Lung (tissue), 11 donors: ENCODE measurements at regions not wholly inside any gene's neighbourhood (a gene's known extent, or its start where the extent isn't known, plus 50 kb on each side); places are given as distances from the start of the nearest gene placed in this dataset.

Experiments
- ATAC-seq: fragments of 200-7000 bp; cut with Tn5 transposase; one replicate; pipeline ENCODE4 v1.9.1; 2020; ENCODE audit warnings: moderate number of reproducible peaks; ENCODE audit not compliant: insufficient read depth, low FRiP score
- DNase-seq, 3 donors: peaks; one replicate each; pipeline ENCODE4 v3.0.0-alpha.2; 2013 to 2017
- H3K27ac ChIP-seq, 2 donors: one replicate each; pipeline ENCODE4 v1.5.1; 2013; ENCODE audit warnings: mild to moderate bottlenecking in 2 of 2, moderate library complexity in 2 of 2, control low read depth in 1 of 2, inconsistent platforms in 1 of 2, low read depth in 1 of 2, low read length in 1 of 2
- H3K27me3 ChIP-seq, 3 donors: one replicate each; pipeline ENCODE4 v1.5.1; 2013; ENCODE audit warnings: low read length in 2 of 3; ENCODE audit not compliant: control insufficient read depth in 3 of 3, insufficient read depth in 3 of 3
- H3K36me3 ChIP-seq, 4 donors: one replicate each; pipeline ENCODE4 v1.5.1; 2013; ENCODE audit warnings: low read length in 4 of 4, mild to moderate bottlenecking in 1 of 4, moderate library complexity in 1 of 4; ENCODE audit not compliant: control insufficient read depth in 4 of 4, insufficient read depth in 4 of 4
- H3K4me1 ChIP-seq, 5 donors: one replicate each; pipeline ENCODE4 v1.5.1; 2013; ENCODE audit warnings: low read length in 5 of 5, mild to moderate bottlenecking in 2 of 5, moderate library complexity in 1 of 5; ENCODE audit not compliant: control insufficient read depth in 5 of 5, insufficient read depth in 5 of 5
- H3K4me3 ChIP-seq: one replicate; pipeline ENCODE4 v1.5.1; 2013; ENCODE audit warnings: mild to moderate bottlenecking, control low read depth, moderate library complexity
- H3K9ac ChIP-seq, 2 donors: one replicate each; pipeline ENCODE4 v1.5.1; 2013; ENCODE audit warnings: low read length in 2 of 2, control low read depth in 1 of 2; ENCODE audit not compliant: insufficient read depth in 1 of 2
- H3K9me3 ChIP-seq, 4 donors: one replicate each; pipeline ENCODE4 v1.5.1; 2013; ENCODE audit warnings: low read length in 3 of 4, mild to moderate bottlenecking in 1 of 4, moderate library complexity in 1 of 4; ENCODE audit not compliant: control insufficient read depth in 4 of 4, insufficient read depth in 3 of 4
- WGBS, 2 donors: extraction: QIAGEN DNeasy Blood & Tissue Kit; methylation state at CpG; one replicate each; pipeline ENCODE4 v1.1.7; 2013; 5-methylcytosine and 5-hydroxymethylcytosine counted together
- TF ChIP-seq, protein P1 (sequence below): IDR thresholded peaks from 2 replicates; pipeline ENCODE4 v1.5.1; 2012; ENCODE audit warnings: mild to moderate bottlenecking; ENCODE audit errors: control extremely low read depth, extremely low read depth
- donor health status: control.
- donor health status: control.
- donor health status: Bipolar disorder and iron deficiency.
- donor health status: healthy.
- donor health status: DM: yes; HTN: yes; CAD: no.

DNA sequence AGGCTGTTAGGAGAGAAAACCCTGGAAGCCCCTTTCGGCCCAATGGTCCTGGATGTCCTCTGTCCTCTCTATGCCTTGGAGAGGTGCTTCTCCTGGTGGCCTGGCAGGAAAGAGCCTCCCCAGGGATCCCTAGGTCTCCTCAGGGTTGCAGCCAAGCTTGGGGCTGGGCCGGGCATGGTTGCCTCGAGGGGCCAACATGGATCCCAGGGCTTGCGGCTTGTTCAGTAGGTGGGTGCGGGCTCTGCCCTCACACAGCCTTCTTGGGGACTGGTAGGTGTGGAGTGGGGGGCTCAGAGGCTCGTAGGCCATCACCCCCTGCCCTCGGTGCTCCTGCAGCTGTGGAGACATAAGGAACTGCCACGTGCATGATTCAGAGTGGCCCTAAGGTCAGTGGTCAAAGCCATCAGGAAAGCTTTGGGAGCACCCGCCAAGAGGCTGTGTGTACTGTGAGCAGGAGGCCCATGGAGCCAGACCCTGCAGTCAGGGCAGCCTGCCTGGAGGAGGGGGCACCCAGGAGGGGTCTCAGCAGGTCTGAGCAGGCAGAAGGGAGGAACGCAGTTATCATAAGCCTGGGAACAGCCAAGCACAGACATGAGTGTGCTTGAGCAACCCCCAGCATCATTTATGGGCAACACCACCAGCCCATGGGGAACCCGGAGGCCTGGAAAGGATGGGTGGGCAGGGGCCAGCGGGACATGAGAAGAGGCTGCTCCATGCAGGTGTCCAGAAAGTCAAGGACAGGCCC is 231.0 kb downstream of the GLI2 start:
- DNase-seq (no peak), ATAC-seq (no peak)
- Histone ChIP-seq H3K4me3 (no peak overlapping the region), H3K9ac (no peak overlapping the region), H3K36me3 (peaks cover 0 to 26% (median 12%) of the 10 kb centered on the region in 4 donors), H3K27me3 (peaks cover 0 to 4% (median 0%) of the 10 kb centered on the region in 3 donors), H3K9me3 (peaks cover 0 to 2% (median 0%) of the 10 kb centered on the region in 4 donors), H3K27ac (no peak overlapping the region), H3K4me1 (no peaks in the 10 kb centered on the region)
- WGBS, 2 donors, result 89 to 92% methylated on average over 12 of the region's 12 CpGs
- TF ChIP-seq, protein P1, sequence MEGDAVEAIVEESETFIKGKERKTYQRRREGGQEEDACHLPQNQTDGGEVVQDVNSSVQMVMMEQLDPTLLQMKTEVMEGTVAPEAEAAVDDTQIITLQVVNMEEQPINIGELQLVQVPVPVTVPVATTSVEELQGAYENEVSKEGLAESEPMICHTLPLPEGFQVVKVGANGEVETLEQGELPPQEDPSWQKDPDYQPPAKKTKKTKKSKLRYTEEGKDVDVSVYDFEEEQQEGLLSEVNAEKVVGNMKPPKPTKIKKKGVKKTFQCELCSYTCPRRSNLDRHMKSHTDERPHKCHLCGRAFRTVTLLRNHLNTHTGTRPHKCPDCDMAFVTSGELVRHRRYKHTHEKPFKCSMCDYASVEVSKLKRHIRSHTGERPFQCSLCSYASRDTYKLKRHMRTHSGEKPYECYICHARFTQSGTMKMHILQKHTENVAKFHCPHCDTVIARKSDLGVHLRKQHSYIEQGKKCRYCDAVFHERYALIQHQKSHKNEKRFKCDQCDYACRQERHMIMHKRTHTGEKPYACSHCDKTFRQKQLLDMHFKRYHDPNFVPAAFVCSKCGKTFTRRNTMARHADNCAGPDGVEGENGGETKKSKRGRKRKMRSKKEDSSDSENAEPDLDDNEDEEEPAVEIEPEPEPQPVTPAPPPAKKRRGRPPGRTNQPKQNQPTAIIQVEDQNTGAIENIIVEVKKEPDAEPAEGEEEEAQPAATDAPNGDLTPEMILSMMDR, result no peak

DNA sequence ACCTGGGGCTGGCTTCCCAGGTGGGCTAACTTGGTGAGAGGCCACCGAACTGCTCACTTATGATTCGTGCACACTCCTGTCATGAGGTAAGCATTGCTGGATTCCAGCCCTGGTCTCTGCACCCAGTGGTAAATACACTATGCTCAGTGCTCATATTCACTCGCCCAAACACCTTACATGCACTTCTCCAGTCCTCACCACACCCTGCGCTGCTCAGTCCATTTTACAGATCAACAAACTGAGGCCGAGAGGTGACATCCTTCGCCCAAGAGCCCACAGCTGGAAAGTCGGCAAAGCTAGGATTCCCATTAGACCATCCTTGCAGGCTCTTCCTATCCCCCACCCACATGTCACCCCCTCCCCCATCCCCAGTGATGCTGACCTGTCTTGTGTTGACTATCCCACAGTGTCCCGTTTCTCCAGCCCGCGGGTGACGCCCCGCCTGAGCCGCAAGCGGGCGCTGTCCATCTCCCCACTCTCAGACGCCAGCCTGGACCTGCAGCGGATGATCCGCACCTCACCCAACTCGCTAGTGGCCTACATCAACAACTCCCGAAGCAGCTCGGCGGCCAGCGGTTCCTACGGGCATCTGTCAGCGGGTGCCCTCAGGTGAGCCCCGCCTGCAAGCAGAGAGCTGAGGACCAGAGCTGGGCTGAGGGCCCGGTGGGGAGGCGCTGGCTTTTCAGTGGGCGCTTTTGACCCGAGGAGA is 232.8 kb downstream of the GLI2 start:
- Histone ChIP-seq H3K27ac (no peak overlapping the region), H3K36me3 (peaks cover 0 to 35% (median 17%) of the 10 kb centered on the region in 4 donors), H3K9ac (no peak overlapping the region), H3K4me3 (no peak overlapping the region), H3K4me1 (peaks cover 0 to 2% (median 0%) of the 10 kb centered on the region in 5 donors), H3K27me3 (peaks cover 0 to 4% (median 0%) of the 10 kb centered on the region in 3 donors), H3K9me3 (peaks cover 0 to 2% (median 0%) of the 10 kb centered on the region in 4 donors)
- DNase-seq, result no peak
- TF ChIP-seq, protein P1, result no peak
- no peak for ATAC-seq
- 92 to 95% methylated on average over 30 of the region's 30 CpGs for WGBS, 2 donors

DNA sequence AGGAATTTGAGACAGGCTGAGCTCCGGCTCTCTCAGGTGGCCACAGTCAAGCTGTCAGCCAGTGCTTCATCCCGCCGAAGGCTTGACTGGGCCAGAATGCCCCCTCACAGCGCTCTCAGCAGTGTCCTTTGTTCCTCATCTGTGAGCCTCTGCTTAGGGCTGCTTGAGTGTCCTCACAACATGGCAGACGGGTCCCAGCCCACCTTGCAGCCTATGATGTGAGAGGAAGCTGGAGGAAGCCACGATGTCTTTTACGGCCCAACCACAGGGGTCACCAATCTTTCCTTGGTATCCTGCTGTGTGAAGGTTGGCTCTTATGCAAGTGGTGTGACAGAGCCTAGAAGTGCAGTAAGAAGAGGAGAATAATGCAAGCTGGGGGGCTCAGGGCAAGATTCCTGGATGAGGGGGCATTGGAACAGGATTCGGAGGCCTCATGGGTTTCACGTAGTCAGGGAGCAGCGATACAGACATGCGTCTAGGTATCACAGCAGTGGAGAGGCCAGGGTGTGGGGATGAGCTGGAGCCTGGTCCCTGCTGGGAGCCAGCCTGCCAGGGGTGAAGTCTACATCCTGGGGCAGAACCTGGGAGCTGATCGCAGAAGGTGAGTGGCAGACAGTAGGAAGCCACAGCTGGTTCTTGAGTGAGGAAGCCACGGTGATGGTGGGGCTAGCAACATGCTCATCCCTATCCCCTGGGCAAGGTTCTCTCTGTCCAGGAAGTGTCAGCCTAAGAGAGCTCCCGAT is 234.1 kb downstream of the GLI2 start:
- H3K9me3 ChIP-seq, result peaks cover 0 to 5% (median 0%) of the 10 kb centered on the region in 4 donors
- DNase-seq (no peak), ATAC-seq (no peak)
- no peak overlapping the region for H3K9ac ChIP-seq
- H3K27ac ChIP-seq, result no peak overlapping the region
- peaks cover 0 to 40% (median 19%) of the 10 kb centered on the region in 4 donors for H3K36me3 ChIP-seq
- peaks cover 0 to 2% (median 0%) of the 10 kb centered on the region in 5 donors for H3K4me1 ChIP-seq
- TF ChIP-seq, protein P1, result no peak
- peaks cover 0 to 4% (median 0%) of the 10 kb centered on the region in 3 donors for H3K27me3 ChIP-seq
- H3K4me3 ChIP-seq, result no peak overlapping the region
- 84 to 86% methylated on average over 13 to 14 of the region's 14 CpGs for WGBS, 2 donors
